Adipocyte (in vitro differentiated cells): ENCODE measurements at regions not wholly inside any gene's neighbourhood (a gene's known extent, or its start where the extent isn't known, plus 50 kb on each side); places are given as distances from the start of the nearest gene placed in this dataset.
"Not testable (repeated sequence)": the region's sequence is repeated elsewhere in the genome, so short reads cannot be mapped to it uniquely, and the experiment has no call there.

ENCODE experiments used
- DNase-seq: peaks from one replicate; pipeline ENCODE4 v3.0.0-alpha.2; 2015; ENCODE audit warnings: low read depth
- H3K27me3 ChIP-seq: replicated peaks from 2 replicates; pipeline ENCODE4 v1.7.0; 2013; ENCODE audit warnings: mild to moderate bottlenecking, low read length, moderate library complexity; ENCODE audit not compliant: control insufficient read depth, insufficient read depth
- H3K36me3 ChIP-seq: 2 replicates; pipeline ENCODE4 v1.7.0; 2013; ENCODE audit warnings: low read length, mild to moderate bottlenecking, moderate library complexity; ENCODE audit not compliant: control insufficient read depth, insufficient read depth, severe bottlenecking
- H3K4me1 ChIP-seq: 2 replicates; pipeline ENCODE4 v1.7.0; 2013; ENCODE audit warnings: mild to moderate bottlenecking, low read length, moderate library complexity; ENCODE audit not compliant: control insufficient read depth, insufficient read depth
- H3K4me3 ChIP-seq: 2 replicates; pipeline ENCODE4 v1.7.0; 2013; ENCODE audit warnings: mild to moderate bottlenecking, low read length, moderate library complexity
- H3K9ac ChIP-seq: 2 replicates; pipeline ENCODE4 v1.7.0; 2013; ENCODE audit warnings: mild to moderate bottlenecking, low read length, moderate library complexity
- H3K9me3 ChIP-seq: 2 replicates; pipeline ENCODE4 v1.7.0; 2013; ENCODE audit warnings: mild to moderate bottlenecking, low read length, moderate library complexity; ENCODE audit not compliant: control insufficient read depth

- H3K9ac ChIP-seq, result no peak overlapping the region
- no peaks in the 10 kb centered on the region for H3K9me3 ChIP-seq
- no peak overlapping the region for H3K4me3 ChIP-seq
- no peaks in the 10 kb centered on the region for H3K4me1 ChIP-seq
- no peak for DNase-seq
- no peaks in the 10 kb centered on the region for H3K36me3 ChIP-seq
- H3K27me3 ChIP-seq, result peaks cover 14% of the 10 kb centered on the region
Observed at GRCh38 chr11:13137844-13138301, 128.8 kb downstream of the RASSF10 start.

GRCh38 chr11:13139085-13139484 is 130.0 kb downstream of the RASSF10 start:
- not testable (repeated sequence) for H3K9me3 ChIP-seq, H3K36me3 ChIP-seq, H3K4me1 ChIP-seq, H3K4me3 ChIP-seq, H3K9ac ChIP-seq, DNase-seq
- H3K27me3 ChIP-seq, result peaks cover 14% of the 10 kb centered on the region

GRCh38 chr11:13140028-13140870 is 131.1 kb downstream of the RASSF10 start:
- no peaks in the 10 kb centered on the region for H3K4me1 ChIP-seq
- peaks cover 14% of the 10 kb centered on the region for H3K27me3 ChIP-seq
- H3K9ac ChIP-seq, result no peak overlapping the region
- no peaks in the 10 kb centered on the region for H3K36me3 ChIP-seq
- no peak overlapping the region for H3K4me3 ChIP-seq
- H3K9me3 ChIP-seq, result no peaks in the 10 kb centered on the region
- no peak for DNase-seq

- Histone ChIP-seq H3K36me3 (no peaks in the 10 kb centered on the region), H3K27me3 (peaks cover 14% of the 10 kb centered on the region), H3K9ac (no peak overlapping the region), H3K4me1 (no peaks in the 10 kb centered on the region), H3K9me3 (no peaks in the 10 kb centered on the region), H3K4me3 (no peak overlapping the region)
- DNase-seq, result no peak
Observed at GRCh38 chr11:13140873-13141655, 131.9 kb downstream of the RASSF10 start.

- no peak for DNase-seq
- H3K27me3 ChIP-seq, result peaks cover 10% of the 10 kb centered on the region
- H3K36me3 ChIP-seq, result no peaks in the 10 kb centered on the region
- H3K9ac ChIP-seq, result no peak overlapping the region
- H3K4me1 ChIP-seq, result no peaks in the 10 kb centered on the region
- no peak overlapping the region for H3K4me3 ChIP-seq
- no peaks in the 10 kb centered on the region for H3K9me3 ChIP-seq
Observed at GRCh38 chr11:13141731-13142709, 132.9 kb downstream of the RASSF10 start.

GRCh38 chr11:13143486-13144297 is 133.9 kb upstream of the BMAL1 start:
- H3K4me1 ChIP-seq, result no peaks in the 10 kb centered on the region
- no peak overlapping the region for H3K9ac ChIP-seq
- no peak overlapping the region for H3K4me3 ChIP-seq
- H3K27me3 ChIP-seq, result peaks cover 12% of the 10 kb centered on the region
- no peaks in the 10 kb centered on the region for H3K36me3 ChIP-seq
- no peak for DNase-seq
- H3K9me3 ChIP-seq, result no peaks in the 10 kb centered on the region

GRCh38 chr11:13145461-13145860 is 132.1 kb upstream of the BMAL1 start:
- no peak for DNase-seq

GRCh38 chr11:13149991-13150390 is 127.6 kb upstream of the BMAL1 start:
- H3K27me3 ChIP-seq, result peaks cover 11% of the 10 kb centered on the region
- H3K4me3 ChIP-seq, result no peak overlapping the region
- H3K9me3 ChIP-seq, result no peaks in the 10 kb centered on the region
- no peaks in the 10 kb centered on the region for H3K4me1 ChIP-seq
- H3K9ac ChIP-seq, result no peak overlapping the region
- DNase-seq, result no peak
- no peaks in the 10 kb centered on the region for H3K36me3 ChIP-seq

More at GRCh38 chr11:13145461-13145860, 132.1 kb upstream of the BMAL1 start:
- no peak overlapping the region for H3K9ac ChIP-seq
- no peaks in the 10 kb centered on the region for H3K4me1 ChIP-seq
- no peak overlapping the region for H3K4me3 ChIP-seq
- H3K36me3 ChIP-seq, result no peaks in the 10 kb centered on the region
- H3K9me3 ChIP-seq, result no peaks in the 10 kb centered on the region
- peaks cover 17% of the 10 kb centered on the region for H3K27me3 ChIP-seq

- Histone ChIP-seq H3K9ac (no peak overlapping the region), H3K27me3 (peaks cover 11% of the 10 kb centered on the region), H3K4me1 (no peaks in the 10 kb centered on the region), H3K4me3 (no peak overlapping the region), H3K9me3 (no peaks in the 10 kb centered on the region), H3K36me3 (no peaks in the 10 kb centered on the region)
- no peak for DNase-seq
Observed at GRCh38 chr11:13150487-13150886, 127.1 kb upstream of the BMAL1 start.

- no peak for DNase-seq
Observed at GRCh38 chr11:13152264-13152663, 125.3 kb upstream of the BMAL1 start.

More at GRCh38 chr11:13152264-13152663, 125.3 kb upstream of the BMAL1 start:
- H3K9ac ChIP-seq, result no peak overlapping the region
- H3K4me3 ChIP-seq, result no peak overlapping the region
- H3K9me3 ChIP-seq, result peaks cover 3% of the 10 kb centered on the region
- H3K27me3 ChIP-seq, result peaks cover 11% of the 10 kb centered on the region
- no peaks in the 10 kb centered on the region for H3K36me3 ChIP-seq
- no peaks in the 10 kb centered on the region for H3K4me1 ChIP-seq
